Parathyroid adenoma (tissue), 2 donors: ENCODE measurements at regions not wholly inside any gene's neighbourhood (a gene's known extent, or its start where the extent isn't known, plus 50 kb on each side); places are given as distances from the start of the nearest gene placed in this dataset.

Experiments used
- H2AFZ ChIP-seq: fragments of 300-600 bp; sonication (generic); one replicate; pipeline ENCODE4 v1.7.0; 2017; ENCODE audit warnings: antibody characterized with exemption, mild to moderate bottlenecking
- H3K27ac ChIP-seq: fragments of 300-600 bp; sonication (generic); one replicate; pipeline ENCODE4 v1.7.0; 2017
- H3K27me3 ChIP-seq: fragments of 300-600 bp; sonication (generic); one replicate; pipeline ENCODE4 v1.7.0; 2017; ENCODE audit warnings: low read length; ENCODE audit not compliant: control insufficient read depth, insufficient read depth
- H3K36me3 ChIP-seq: fragments of 300-600 bp; sonication (generic); one replicate; pipeline ENCODE4 v1.7.0; 2017; ENCODE audit warnings: low read length; ENCODE audit not compliant: control insufficient read depth, insufficient read depth
- H3K4me1 ChIP-seq: fragments of 300-600 bp; sonication (generic); one replicate; pipeline ENCODE4 v1.7.0; 2017; ENCODE audit warnings: control low read depth
- H3K4me2 ChIP-seq: fragments of 300-600 bp; sonication (generic); one replicate; pipeline ENCODE4 v1.7.0; 2017; ENCODE audit warnings: low read length
- H3K4me3 ChIP-seq: fragments of 300-600 bp; sonication (generic); one replicate; pipeline ENCODE4 v1.7.0; 2017; ENCODE audit warnings: low read depth, low read length
- H3K79me2 ChIP-seq: fragments of 300-600 bp; sonication (generic); one replicate; pipeline ENCODE4 v1.7.0; 2017; ENCODE audit warnings: control low read depth
- H3K9ac ChIP-seq: fragments of 300-600 bp; sonication (generic); one replicate; pipeline ENCODE4 v1.7.0; 2017; ENCODE audit warnings: mild to moderate bottlenecking
- H3K9me3 ChIP-seq: fragments of 300-600 bp; sonication (generic); one replicate; pipeline ENCODE4 v1.7.0; 2017; ENCODE audit warnings: low read length; ENCODE audit not compliant: control insufficient read depth
- CTCF ChIP-seq: fragments of 300-600 bp; sonication (generic); IDR thresholded peaks from one replicate; pipeline ENCODE4 v1.7.0; 2017; ENCODE audit warnings: antibody characterized with exemption, mild to moderate bottlenecking
- donor health status: primary hyperparathyroidism.

- H2AFZ ChIP-seq: no peak overlapping the region
- H3K4me1 ChIP-seq: no peaks in the 10 kb centered on the region
- no peak overlapping the region for H3K9ac ChIP-seq
- H3K4me3 ChIP-seq: no peak overlapping the region
- H3K79me2 ChIP-seq: no peaks in the 10 kb centered on the region
- no peak for TF ChIP-seq CTCF
- no peaks in the 10 kb centered on the region for H3K27me3 ChIP-seq
- no peaks in the 10 kb centered on the region for H3K9me3 ChIP-seq
- H3K27ac ChIP-seq: no peak overlapping the region
- H3K36me3 ChIP-seq: no peaks in the 10 kb centered on the region
- no peak overlapping the region for H3K4me2 ChIP-seq
Observed at GRCh38 chr22:47569389-47570299, 807.2 kb downstream of the TBC1D22A start.

GRCh38 chr22:47568700-47569099, 806.2 kb downstream of the TBC1D22A start:
- Histone ChIP-seq H3K79me2 (no peaks in the 10 kb centered on the region), H3K4me2 (no peak overlapping the region), H3K9ac (no peak overlapping the region), H3K4me3 (no peak overlapping the region), H3K4me1 (no peaks in the 10 kb centered on the region), H3K27me3 (no peaks in the 10 kb centered on the region), H2AFZ (no peak overlapping the region), H3K27ac (no peak overlapping the region), H3K36me3 (no peaks in the 10 kb centered on the region), H3K9me3 (no peaks in the 10 kb centered on the region)
- TF ChIP-seq CTCF: no peak

- H3K27me3 ChIP-seq: no peaks in the 10 kb centered on the region
- H3K9ac ChIP-seq: no peak overlapping the region
- no peaks in the 10 kb centered on the region for H3K36me3 ChIP-seq
- no peak overlapping the region for H2AFZ ChIP-seq
- H3K9me3 ChIP-seq: no peaks in the 10 kb centered on the region
- H3K27ac ChIP-seq: no peak overlapping the region
- no peak overlapping the region for H3K4me2 ChIP-seq
- H3K79me2 ChIP-seq: no peaks in the 10 kb centered on the region
- no peak for TF ChIP-seq CTCF
- no peaks in the 10 kb centered on the region for H3K4me1 ChIP-seq
- H3K4me3 ChIP-seq: no peak overlapping the region
Observed at GRCh38 chr22:47567126-47568090, 805.0 kb downstream of the TBC1D22A start.

GRCh38 chr22:47566491-47566890, 804.0 kb downstream of the TBC1D22A start:
- H3K4me3 ChIP-seq: no peak overlapping the region
- H3K9me3 ChIP-seq: no peaks in the 10 kb centered on the region
- no peak overlapping the region for H3K27ac ChIP-seq
- no peak overlapping the region for H3K4me2 ChIP-seq
- H3K27me3 ChIP-seq: no peaks in the 10 kb centered on the region
- H3K9ac ChIP-seq: no peak overlapping the region
- TF ChIP-seq CTCF: no peak
- H2AFZ ChIP-seq: no peak overlapping the region
- no peaks in the 10 kb centered on the region for H3K36me3 ChIP-seq
- no peaks in the 10 kb centered on the region for H3K79me2 ChIP-seq
- no peaks in the 10 kb centered on the region for H3K4me1 ChIP-seq
